ENCODE measurements at regions not wholly inside any gene's neighbourhood (a gene's known extent, or its start where the extent isn't known, plus 50 kb on each side); places are given as distances from the start of the nearest gene placed in this dataset.
"Not testable (repeated sequence)": the region's sequence is repeated elsewhere in the genome, so short reads cannot be mapped to it uniquely, and the experiment has no call there.

DNA sequence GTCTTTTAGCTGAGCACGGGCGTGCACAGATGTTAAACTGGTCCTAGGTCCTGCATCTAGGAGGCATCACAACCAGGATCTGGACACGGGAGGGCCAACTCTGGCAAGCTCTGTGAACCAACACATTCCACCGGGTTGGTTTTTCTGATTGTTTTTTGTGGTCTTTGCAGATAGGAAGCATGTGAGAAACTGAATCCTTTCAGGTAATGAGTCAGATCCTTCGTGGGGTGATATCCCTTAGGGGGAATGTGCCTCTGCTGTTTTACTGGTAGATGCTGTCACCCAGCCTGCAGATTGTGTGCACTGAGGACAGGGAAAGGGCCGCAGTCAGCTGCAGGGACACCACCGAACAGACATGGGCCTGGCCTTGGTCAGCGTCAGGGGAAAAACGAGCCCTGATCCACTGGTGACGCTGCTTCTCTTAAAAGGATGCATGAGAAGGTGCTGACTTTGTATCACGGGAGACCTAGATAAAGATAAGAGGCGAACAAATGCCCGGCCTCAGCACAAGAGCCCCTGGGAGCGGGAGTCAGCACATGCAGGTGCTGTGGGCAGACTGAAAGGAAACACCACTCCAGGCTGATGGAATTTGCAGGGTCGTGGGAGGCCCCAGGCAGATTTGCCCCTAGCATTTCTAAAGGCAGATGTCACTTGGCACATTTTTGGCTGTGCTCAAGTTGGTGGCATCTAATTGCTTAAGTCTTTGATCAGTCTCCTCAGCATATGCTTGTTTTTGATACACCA, 51.1 kb downstream of the DOP1B start:
- in situ Hi-C loops (cut with MboI; ENCODE audit: low sequenced_read_pairs) = no loop called here

DNA sequence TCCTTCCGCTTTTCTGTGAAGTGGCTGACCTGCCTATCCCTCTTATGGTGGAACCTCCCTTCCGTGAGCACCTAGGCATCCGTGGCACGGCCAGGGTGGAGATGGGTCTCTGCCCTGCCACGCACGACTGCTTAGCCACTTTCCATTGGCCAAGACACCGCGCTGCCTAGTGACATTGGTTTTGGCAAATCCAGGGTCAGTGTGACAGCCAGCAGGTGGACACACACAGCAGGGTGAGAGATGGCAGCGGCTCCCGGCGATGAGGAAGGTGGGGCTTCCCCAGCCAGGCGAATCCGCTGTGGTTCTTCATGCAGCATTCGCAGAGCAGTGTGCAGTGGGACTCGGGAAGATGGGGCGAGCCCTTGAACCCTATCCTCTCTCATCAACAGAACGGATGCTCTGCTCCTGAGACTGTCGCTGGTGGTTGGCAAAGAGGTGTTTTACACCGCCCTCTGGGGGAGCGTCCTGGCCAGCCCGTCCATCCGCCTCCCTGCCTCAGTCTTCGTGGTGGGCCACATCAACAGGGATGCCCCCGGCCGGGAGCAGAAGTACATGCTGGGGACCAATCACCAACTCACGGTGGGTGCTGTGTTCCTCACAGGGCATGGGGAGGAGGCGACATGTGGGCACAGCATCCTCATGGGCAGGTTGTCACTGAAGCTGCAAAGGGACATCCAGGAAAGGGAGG, 51.8 kb downstream of the DOP1B start:
- in situ Hi-C loops (cut with MboI; ENCODE audit: low sequenced_read_pairs) = no loop called here

DNA sequence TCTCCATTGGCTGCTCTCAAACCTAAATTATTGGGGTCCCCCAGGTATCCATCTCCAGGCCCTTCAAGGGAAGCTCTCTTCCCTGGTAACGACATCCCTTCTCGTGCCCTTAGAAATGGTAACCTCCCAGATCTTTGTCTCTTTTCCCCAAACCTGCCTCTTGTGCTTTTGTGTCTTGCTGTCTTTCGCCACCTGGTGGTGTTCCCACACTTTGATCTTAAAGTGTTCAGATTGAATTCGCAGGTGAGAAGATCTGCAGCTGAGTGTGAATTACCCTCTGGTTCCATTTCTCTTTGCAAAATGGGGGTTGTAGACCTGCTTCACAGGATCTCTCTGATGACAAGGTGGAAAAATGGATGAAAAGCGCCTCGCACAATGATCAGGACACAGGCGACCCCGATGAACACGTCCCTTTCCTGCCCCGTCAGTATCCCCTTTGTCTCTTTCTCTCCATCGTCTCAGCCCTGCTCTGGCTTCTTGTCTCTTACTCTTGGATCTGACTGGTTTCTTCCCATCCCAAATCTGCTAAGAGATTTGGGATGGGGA, 53.1 kb downstream of the DOP1B start:
- in situ Hi-C loops (cut with MboI; ENCODE audit: low sequenced_read_pairs) = loop anchor here (5.0 kb wide), 1 partner anchor 62 kb away; no protein-coding TSS in a partner anchor

DNA sequence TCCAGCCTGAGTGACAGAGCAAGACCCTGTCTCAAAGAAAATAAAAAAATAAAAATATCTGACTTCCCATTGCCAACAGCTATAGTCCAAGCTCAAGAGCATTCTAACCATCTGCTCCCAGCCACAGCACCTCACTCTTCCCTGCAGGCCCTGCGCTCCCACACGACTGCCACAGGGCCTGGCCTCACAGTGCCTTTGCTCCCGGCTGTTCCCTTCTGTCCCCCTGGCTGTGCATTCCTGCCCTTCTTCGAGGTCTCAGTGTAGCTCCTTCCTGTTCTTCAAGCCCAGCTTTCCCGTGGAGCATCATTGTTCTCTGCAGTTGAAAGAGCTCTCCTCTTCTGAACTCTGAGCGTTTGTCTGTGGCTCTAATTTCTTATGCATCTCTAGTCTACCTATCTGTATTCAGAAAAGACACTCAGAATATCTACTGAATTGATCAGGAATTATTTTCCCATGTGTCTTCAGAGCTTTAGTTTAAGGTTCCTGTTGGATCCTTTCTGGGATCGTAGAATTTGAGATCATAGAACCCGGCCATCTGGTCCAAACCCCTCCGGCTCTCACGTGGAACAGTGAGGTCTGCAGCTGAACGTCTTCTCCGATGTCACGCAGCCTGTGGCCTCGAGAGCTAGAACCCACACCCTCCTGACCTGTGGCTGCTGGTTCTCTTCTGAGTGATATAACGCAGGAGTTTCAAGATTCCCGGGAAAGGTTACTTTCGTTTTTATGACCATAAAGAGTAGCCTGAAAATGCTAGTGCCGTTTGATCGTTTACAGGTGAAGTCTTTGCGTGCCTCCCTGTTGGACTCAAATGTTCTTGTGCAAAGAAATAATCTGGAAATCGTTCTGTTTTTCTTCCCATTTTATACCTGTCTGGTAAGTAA, 54.4 kb downstream of the DOP1B start:
- in situ Hi-C loops (cut with MboI; ENCODE audit: low sequenced_read_pairs) = loop anchor here (5.0 kb wide), 1 partner anchor 64 kb away; no protein-coding TSS in a partner anchor

DNA sequence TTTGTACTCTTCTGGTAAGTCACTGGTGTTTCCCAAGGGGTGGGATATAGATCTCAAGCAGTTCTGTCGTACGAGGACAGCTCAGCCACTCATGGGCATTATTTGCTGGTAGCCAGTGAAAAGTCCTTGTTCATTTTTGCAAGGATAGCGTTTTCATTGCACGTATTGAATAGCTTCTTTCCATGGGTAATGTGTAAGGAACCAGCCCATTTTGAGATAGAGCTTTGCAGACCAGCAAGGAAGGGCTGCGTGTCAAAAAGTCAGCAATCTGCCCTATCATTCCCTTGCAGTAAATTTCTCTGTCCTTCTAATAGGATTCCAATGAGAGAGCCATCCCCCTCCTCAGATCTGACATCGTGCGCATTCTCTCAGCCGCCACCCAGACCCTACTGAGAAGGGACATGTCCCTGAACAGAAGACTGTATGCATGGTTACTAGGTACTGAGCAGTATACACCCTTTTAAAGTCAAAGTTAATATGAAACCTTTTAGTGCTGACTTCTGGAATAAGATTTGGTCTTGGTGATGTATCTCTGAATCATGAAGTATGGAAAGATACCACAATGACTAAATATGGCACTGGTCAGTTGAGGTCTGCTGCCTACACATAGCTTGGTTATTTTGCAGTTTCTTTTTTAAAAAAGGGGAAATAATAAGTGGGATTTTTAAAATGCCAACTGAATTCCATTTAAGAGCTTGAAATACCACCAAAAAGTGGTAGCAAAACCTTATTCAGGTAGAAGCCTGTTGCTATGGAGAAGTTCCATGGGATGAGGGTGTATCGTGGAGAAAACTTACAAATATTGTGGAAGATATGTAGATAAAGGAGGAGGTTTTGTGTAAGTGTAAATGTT, 55.3 kb downstream of the DOP1B start:
- in situ Hi-C loops (cut with MboI; ENCODE audit: low sequenced_read_pairs) = loop anchor here (5.0 kb wide), 1 partner anchor 65 kb away; no protein-coding TSS in a partner anchor

DNA sequence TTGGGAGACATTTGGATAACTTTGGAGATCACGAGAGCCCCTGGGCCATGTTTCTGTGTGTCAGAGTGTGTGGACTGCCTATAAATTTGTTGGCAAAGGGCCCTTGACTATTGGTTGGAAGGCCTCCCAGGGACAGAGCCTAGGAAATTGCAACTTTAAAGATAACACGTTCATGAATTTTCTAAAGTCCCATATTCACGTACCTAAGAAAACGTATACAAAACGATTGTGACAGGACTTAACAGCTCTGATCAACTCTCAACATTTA, 55.8 kb downstream of the DOP1B start:
- in situ Hi-C loops (cut with MboI; ENCODE audit: low sequenced_read_pairs) = loop anchor here (5.0 kb wide), 1 partner anchor 65 kb away; no protein-coding TSS in a partner anchor

DNA sequence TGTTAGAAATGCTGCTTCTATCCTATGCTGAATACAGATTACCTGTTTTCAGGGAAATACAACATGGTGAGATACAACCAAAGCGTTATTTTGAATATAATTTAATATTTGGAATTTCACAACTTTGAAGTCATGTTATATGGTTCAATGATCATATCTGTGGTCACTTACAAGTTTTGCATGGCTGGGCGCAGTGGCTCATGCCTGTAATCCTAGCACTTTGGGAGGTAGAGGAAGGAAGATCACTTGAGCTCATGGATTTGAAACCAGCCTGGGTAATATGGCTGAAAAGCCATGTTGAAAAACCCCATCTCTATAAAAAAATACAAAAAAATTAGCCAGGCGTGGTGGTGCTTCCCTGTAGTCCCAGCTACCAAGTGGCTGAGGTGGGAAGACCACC, 57.9 kb downstream of the DOP1B start:
- in situ Hi-C loops (cut with MboI; ENCODE audit: low sequenced_read_pairs) = loop anchor here (5.0 kb wide), 1 partner anchor 67 kb away; no protein-coding TSS in a partner anchor

DNA sequence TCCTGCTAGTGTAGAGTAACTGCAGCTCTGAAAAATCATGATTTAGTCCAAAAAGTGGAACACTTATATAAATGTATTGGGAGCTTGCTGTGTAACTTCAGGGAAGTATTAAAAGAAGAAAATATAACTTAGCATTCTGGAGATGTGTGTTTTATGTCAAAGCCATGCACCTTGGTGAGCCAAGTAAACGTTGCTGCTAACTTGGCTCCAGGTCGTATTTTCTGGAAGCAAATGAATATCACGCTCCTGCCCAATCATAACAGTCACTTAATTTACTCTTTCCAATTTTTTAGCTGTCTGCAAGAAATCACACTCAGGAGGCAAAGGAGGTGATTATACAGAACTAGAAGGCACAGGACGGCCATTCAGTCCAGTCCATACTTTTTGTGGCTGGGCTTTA, 61.1 kb downstream of the DOP1B start:
- in situ Hi-C loops (cut with MboI; ENCODE audit: low sequenced_read_pairs) = no loop called here

DNA sequence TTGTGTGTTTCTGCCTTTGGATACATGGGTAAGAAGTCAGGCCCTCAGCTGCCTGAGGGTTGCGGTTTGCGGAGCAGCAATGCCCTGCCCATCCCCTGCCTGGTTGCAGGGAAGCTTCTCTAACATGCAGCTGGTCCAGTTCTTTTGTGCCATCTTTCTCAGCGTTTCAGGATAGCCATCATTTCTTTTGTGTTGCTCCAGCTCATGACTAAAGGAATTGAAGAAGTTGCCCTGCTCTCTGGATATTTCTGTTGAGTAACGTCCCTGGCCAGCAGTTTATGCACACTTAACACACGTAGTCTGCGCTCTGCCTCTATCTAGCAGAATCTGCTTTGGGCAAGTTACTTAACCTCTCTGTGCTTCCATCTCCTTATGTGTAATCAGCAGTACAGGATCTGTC, 62.1 kb downstream of the DOP1B start:
- in situ Hi-C loops (cut with MboI; ENCODE audit: low sequenced_read_pairs) = no loop called here

DNA sequence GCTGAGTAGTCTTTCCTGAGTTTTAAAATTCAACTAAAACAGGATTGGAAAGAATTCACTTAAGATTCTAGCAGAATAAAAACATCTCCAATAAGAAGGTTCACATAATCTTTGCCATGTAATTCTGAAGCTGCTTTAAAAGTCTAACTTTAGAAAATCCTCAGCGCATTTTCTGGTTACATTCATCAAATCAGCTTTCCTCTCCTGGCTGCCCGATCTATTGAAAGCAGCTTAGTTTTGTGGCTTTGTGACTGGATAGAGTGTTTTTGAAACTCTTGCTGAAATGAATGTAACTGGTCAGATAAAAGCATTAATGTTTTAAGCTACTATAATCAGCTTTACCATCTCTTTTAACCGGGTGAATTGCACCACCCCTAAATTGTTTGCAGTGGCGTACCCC, 66.8 kb downstream of the DOP1B start:
- in situ Hi-C loops (cut with MboI; ENCODE audit: low sequenced_read_pairs) = no loop called here

DNA sequence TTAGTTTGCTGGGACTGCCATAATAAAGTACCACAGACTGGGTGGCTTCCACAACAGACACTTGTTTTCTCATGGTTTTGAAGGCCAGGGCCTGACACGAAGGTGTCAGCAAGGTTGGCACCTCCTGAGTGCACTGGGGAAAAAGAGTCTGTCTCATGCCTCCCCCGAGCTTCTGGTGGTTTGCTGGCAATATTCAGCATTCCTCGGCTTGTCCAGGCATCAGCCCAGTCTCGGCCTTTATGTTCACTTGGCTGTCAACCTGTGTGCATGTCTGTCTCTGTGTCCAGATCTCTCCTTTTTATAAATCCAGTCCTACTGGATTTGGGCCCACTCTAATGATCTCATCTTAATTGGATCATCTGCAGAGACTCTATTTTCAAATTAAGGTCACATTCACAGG, 72.6 kb downstream of the DOP1B start:
- in situ Hi-C loops (cut with MboI; ENCODE audit: low sequenced_read_pairs) = no loop called here

DNA sequence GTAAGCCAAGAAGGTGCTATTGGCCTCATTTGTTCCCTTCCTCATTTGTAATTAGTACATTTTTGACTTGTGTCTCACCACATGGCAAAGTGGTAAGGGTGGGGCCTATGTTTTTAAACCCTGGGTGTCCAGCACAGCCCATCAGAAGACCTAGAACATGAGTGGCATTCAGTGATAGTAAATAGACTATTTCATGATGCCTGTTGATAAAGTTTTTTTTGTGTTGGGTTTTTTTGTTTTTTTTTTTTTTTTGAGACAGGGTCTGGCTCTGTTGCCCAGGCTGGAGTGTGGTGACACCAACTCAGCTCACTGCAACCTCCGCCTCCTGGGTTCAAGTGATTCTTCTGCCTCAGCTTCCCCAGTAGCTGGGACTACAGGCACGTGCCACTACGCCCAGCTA, 74.8 kb downstream of the DOP1B start:
- in situ Hi-C loops (cut with MboI; ENCODE audit: low sequenced_read_pairs) = not testable (repeated sequence)

DNA sequence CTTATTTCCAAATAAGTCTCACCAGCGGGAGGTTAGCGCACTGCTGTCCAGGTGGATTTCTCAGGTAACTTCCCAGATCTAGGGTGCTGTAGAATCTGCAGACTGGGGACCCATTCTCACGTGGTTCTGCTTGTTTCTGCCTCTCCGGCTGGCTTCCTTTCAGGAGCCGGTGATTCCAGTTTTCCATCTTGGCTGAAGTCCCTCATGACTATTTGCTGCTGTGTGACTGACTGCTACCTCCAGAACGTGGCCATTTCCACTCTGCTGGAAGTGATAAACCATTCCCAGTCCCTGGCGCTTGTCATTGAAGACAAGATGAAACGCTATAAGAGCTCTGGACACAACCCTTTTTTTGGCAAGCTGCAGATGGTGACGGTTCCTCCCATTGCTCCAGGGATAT, 76.0 kb downstream of the DOP1B start:
- in situ Hi-C loops (cut with MboI; ENCODE audit: low sequenced_read_pairs) = no loop called here

DNA sequence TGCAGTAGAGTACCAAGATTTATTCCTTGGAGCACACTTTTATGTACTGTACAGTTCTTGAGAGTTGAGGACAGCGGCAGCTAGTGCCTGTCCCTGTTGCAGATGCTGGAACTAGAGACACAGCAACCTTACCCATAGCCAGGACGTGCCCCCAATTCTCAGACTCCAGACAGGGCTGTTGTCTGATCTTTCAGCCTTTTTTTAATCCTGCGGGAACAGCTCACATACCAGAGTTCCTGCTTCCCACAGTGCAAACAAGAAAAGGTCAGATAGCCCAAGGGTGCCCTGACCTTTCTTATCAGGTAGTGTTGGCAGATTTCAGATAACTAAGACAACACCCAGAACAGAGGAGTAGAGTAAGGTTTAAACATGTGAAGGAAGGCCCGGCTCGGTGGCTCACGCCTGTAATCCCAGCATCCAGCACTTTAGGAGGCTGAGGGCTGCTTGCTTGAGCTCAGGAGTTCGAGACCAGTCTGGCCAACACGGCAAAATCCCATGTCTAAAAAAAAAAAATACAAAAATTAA, 78.5 kb downstream of the DOP1B start:
- in situ Hi-C loops (cut with MboI; ENCODE audit: low sequenced_read_pairs) = no loop called here

DNA sequence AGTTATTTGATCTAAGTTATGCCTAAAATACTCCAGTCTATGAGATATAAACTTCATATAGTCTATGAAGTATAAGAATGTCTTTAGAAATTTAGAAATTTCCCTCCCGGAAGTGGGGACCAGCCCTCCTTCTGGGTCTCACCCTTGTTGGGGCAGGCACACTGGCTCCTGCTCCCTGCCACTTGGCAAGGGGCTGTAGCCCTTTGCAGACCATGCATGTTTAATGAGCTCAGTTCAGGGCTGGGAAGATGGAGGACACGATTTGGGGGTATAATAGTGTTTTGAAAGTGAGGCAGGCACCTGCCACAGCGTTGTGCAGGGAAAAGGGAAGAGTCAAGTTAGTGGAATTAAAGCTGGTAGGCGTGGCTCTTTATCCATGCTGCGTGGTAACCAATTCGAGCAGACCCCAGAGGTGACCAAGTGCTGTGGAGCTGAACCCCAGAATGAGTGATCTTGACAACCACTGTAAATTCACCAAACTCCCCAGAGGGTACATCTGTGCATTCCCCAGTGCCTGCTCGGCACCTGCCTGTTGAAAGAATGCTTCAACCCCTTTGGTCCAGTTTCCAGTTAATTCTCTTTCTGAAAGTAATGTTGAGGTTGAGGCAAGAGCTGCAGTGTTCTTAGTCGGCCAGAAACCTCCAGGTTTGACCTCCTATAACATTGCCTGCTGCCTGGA, 79.6 kb downstream of the DOP1B start:
- in situ Hi-C loops (cut with MboI; ENCODE audit: low sequenced_read_pairs) = no loop called here

DNA sequence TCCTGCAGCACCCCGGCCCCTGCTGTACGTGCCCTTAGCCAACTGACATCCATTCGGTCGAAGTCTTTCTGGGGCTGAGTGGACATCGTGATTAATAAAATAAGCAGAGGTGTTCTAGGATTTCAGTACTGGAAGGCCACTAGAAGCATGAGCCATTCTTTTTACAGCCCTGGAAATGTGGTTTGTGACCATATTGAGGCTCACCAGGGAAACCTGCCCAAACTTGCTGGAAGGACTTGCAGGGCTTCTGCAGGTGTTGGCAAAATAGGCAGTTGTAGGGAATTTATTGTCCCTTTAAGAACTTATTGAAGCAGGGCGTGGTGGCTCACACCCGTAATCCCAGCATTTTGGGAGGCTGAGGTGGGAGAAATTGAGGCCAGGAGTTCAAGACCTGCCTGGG, 80.8 kb downstream of the DOP1B start:
- in situ Hi-C loops (cut with MboI; ENCODE audit: low sequenced_read_pairs) = no loop called here

DNA sequence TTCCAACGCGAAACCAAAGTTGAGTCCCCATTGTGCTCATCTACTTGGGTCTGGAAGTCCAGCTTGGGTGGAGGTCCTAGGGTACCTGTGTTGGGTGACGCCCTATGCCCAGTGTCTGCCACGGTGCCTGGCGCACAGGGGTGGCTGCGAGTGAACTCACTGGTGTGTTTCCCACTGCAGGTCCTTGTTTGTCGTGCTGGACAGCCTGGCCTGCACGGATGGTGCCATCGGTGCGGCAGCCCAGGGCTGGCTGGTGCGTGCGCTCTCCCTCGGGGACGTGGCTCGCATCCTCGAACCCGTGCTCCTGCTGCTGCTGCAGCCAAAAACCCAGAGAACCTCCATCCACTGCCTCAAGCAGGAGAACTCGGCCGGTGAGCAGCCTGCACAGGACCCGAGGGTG, 80.4 kb upstream of the MORC3 start:
- in situ Hi-C loops (cut with MboI; ENCODE audit: low sequenced_read_pairs) = no loop called here

DNA sequence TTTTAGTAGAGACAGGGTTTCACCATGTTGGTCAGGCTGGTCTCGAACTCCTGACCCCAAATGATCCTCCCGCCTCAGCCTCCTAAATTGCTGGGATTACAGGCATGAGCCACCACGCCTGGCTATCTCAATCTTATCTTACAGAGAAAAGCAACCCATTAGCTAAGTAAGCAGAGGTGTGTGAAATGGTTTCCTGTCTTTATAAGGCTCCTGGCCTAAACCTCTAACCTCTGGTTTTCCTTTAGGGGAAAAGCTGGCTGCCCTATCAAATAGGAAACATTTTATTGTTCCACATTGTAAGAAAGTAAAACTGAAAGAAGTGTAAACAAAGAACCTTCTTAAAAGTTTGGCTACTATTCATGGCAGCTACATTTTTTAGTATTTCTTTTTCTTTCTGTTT, 78.3 kb upstream of the MORC3 start:
- in situ Hi-C loops (cut with MboI; ENCODE audit: low sequenced_read_pairs) = no loop called here

DNA sequence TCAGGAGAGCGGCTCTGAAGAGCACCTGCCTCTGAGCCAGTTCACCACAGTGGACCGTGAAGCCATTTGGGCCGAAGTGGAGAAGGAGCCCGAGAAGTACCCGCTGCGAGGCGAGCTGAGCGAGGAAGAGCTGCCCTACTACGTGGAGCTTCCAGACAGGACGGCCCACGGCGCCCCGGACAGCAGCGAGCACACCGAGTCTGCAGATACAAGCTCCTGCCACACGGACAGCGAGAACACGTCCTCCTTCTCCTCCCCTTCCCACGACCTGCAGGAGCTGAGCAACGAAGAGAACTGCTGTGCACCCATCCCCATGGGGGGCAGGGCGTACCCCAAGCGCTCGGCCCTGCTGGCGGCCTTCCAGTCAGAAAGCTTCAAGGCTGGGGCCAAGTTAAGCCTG, 74.9 kb upstream of the MORC3 start:
- in situ Hi-C loops (cut with MboI; ENCODE audit: low sequenced_read_pairs) = no loop called here

DNA sequence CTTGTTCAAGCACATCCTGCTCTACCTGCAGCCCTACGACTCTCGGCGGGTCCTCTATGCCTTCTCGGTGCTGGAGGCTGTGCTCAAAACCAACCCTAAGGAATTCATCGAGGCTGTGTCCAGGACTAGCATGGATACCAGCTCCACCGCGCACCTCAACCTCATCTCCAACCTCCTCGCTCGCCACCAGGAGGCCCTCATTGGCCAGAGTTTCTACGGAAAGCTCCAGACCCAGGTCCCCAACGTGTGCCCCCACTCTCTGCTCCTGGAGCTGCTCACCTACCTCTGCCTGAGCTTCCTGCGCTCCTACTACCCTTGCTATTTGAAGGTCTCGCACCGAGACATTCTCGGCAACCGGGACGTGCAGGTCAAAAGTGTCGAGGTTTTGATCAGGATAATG, 74.3 kb upstream of the MORC3 start:
- in situ Hi-C loops (cut with MboI; ENCODE audit: low sequenced_read_pairs) = no loop called here
